Esophagus (tissue), 2 donors: ENCODE measurements at regions not wholly inside any gene's neighbourhood (a gene's known extent, or its start where the extent isn't known, plus 50 kb on each side); places are given as distances from the start of the nearest gene placed in this dataset.

Source experiments
- H3K27ac ChIP-seq, 2 donors: one replicate each; pipeline ENCODE4 v1.5.1; 2013; ENCODE audit warnings: low read depth in 2 of 2, mild to moderate bottlenecking in 2 of 2, inconsistent platforms in 1 of 2, low read length in 1 of 2, moderate library complexity in 1 of 2
- H3K27me3 ChIP-seq, 2 donors: one replicate each; pipeline ENCODE4 v1.6.1; 2013; ENCODE audit warnings: low read length in 2 of 2, control low read depth in 1 of 2, mild to moderate bottlenecking in 1 of 2; ENCODE audit not compliant: insufficient read depth in 2 of 2, control insufficient read depth in 1 of 2
- H3K36me3 ChIP-seq, 2 donors: one replicate each; pipeline ENCODE4 v1.6.1; 2013; ENCODE audit warnings: low read length in 1 of 2; ENCODE audit not compliant: control insufficient read depth in 2 of 2, insufficient read depth in 2 of 2
- H3K4me1 ChIP-seq, 2 donors: one replicate each; pipeline ENCODE4 v1.6.1; 2013; ENCODE audit warnings: low read length in 1 of 2; ENCODE audit not compliant: control insufficient read depth in 2 of 2, insufficient read depth in 2 of 2
- H3K4me3 ChIP-seq, 2 donors: one replicate each; pipeline ENCODE4 v1.5.1; 2013; ENCODE audit warnings: low read length in 2 of 2, mild to moderate bottlenecking in 2 of 2, low read depth in 1 of 2, moderate library complexity in 1 of 2
- H3K9me3 ChIP-seq, 2 donors: one replicate each; pipeline ENCODE4 v1.6.1; 2013; ENCODE audit warnings: mild to moderate bottlenecking in 2 of 2, low read depth in 1 of 2, low read length in 1 of 2, moderate library complexity in 1 of 2; ENCODE audit not compliant: control insufficient read depth in 2 of 2, insufficient read depth in 1 of 2
- WGBS, 2 donors: extraction: QIAGEN DNeasy Blood & Tissue Kit; methylation state at CpG; one replicate each; pipeline ENCODE4 v1.1.7; 2013; 5-methylcytosine and 5-hydroxymethylcytosine counted together
- donor health status: healthy with polysubstance abuse.
- donor health status: Bipolar disorder and iron deficiency.

DNA sequence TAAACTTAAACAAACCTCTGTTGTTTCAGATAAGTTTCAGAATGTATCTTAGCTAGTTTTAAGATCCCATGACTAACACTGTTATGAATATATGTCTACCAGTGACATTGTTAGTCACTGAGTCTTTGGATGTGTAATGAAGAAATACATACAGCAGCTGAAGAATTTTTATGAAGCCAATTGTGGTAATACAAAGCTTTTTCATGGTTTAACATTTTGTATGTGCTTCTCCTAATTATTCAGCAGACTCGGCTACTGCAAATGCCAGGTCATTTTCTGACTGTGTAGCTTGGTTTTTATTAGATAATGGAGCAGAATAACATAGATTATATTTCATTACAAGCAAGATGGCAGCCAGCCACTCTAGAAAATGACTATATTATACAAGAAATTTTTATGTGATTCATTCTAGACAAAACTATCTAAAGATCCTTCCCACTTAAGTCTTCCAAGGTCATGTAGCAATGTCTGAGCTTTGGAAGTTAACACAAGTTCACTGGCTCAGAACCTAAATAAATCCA, 147.8 kb downstream of the TNFSF18 start:
- H3K36me3 ChIP-seq: no peaks in the 10 kb centered on the region
- H3K4me1 ChIP-seq: no peaks in the 10 kb centered on the region
- H3K9me3 ChIP-seq: no peaks in the 10 kb centered on the region
- no peak overlapping the region for H3K27ac ChIP-seq
- WGBS, 2 donors: 63 to 82% methylated on average over 1 of the region's 1 CpG
- H3K27me3 ChIP-seq: peaks cover 0 to 2% of the 10 kb centered on the region in 2 donors
- H3K4me3 ChIP-seq: no peak overlapping the region

DNA sequence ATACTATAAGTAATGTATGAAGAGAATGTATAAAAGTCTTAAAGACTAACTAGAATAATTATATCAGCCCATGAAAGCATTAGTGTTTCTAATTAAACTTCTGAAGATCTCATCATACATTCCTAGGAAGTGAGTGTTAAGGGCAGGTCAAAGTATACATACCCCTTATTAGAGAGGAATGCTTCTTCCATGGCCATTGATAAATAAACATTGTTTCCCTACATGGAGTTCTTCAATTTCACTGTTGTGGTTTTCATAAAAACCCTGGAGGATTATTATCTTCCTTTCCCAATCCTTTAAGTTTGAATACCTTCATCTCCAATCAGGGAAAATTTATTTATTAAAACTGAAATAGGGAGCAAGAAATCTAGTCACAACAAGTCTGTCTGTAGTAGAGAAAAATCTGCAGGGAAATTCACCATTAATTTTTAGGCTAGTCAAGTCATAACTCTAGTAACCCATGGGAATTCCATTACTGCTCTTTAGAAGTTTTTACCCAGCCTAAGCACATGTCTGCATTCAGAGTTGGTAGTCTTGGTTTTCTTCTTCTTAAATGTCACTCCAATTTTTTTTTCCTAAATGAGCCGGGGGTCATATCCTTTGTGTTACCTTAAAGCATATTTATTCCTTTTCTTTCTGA, 147.0 kb downstream of the TNFSF18 start:
- Histone ChIP-seq H3K4me1 (no peaks in the 10 kb centered on the region), H3K9me3 (no peaks in the 10 kb centered on the region), H3K36me3 (no peaks in the 10 kb centered on the region), H3K4me3 (no peak overlapping the region), H3K27ac (no peak overlapping the region), H3K27me3 (peaks cover 0 to 2% of the 10 kb centered on the region in 2 donors)
- 78 to 89% methylated on average over 1 of the region's 1 CpG for WGBS, 2 donors

DNA sequence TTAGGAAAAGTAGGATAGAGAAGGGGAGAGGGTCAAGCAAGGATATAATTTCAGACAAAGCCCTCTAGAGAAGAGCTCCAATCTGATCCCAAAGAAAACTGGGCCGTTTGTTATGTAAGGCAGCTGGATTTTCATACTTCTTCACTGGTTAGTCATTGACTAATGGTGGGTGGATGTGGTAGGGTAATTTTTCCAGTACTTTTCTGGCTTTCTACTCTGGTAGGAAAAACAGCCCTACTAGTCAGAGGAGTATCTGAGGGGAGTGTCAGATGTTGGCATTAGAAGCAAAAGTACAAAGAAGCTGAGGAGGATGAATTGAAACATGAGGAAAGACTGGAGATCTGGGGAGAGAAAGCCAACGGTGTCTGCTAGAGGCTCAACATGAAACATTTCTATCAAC, 145.3 kb downstream of the TNFSF18 start:
- Histone ChIP-seq H3K4me1 (no peaks in the 10 kb centered on the region), H3K27ac (no peak overlapping the region), H3K27me3 (peaks cover 0 to 2% of the 10 kb centered on the region in 2 donors), H3K9me3 (no peaks in the 10 kb centered on the region), H3K4me3 (no peak overlapping the region), H3K36me3 (no peaks in the 10 kb centered on the region)
- WGBS, 2 donors: 74 to 75% methylated on average over 2 of the region's 2 CpGs

DNA sequence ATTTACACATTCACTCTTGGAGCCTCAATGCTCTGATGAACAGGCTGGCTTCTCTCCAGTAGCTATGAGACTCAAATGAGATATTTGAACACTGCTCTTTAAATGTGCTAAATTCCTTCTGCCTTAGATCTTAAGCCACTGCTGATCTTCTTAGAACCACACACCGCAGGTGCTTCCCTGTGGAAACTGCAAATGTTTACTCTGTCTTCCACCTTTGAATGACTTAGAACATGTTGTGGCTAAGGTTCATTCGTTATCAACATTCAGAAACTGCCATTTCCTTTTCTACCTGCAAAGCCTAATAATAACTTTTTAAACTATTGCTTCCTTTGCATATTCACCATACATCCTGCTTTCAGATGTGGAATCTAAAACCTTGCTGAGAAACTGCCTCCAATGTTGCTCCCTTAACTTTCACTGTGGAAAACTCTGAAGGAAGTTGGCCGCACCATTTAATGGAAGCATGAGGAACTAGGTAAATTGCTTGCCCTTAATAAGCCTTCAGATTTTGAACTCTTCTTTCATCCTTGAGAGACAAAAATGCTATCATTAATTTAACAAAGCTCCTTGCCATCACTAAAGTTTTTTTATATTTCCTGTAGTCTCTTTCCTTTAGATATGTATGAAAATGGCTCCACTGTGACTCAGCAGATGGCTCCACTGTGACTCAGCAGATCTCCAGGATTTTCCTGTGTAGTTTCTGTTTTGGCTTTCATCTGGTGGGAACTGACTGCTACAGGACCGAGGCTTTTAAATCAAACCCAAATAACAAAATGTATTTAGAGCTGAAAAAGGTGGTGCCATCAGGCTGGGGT, 143.8 kb downstream of the TNFSF18 start:
- no peaks in the 10 kb centered on the region for H3K36me3 ChIP-seq
- WGBS, 2 donors: 42 to 51% methylated on average over 4 of the region's 4 CpGs
- no peak overlapping the region for H3K27ac ChIP-seq

DNA sequence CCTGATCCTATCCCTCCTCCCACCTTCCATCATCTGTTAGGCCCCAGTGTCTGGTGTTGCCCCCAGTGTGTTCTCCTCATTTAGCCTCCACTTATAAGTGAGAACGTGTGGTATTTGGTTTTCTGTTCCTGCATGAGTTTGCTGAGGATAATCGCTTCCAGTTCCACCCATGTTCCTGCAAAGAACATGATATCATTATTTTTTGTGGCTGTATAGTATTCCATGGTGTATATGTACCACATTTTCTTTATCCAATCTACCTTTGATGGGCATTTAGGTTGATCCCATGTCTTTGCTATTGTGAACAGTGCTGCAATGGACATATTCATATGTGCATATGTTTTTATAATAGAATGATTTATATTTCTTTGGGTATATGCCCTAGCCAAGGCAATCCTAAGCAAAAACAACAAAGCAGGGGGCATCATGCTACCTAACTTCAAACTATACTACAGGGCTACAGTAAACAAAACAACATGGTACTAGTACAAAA, 142.9 kb downstream of the TNFSF18 start:
- whole genome bisulfite sequencing, 2 donors: 88 to 99% methylated on average over 2 of the region's 2 CpGs
- no peaks in the 10 kb centered on the region for H3K36me3 ChIP-seq
- peaks cover 3 to 4% of the 10 kb centered on the region in 2 donors for H3K9me3 ChIP-seq
- no peaks in the 10 kb centered on the region for H3K4me1 ChIP-seq
- H3K27ac ChIP-seq: no peak overlapping the region
- H3K4me3 ChIP-seq: no peak overlapping the region
- H3K27me3 ChIP-seq: peaks cover 0 to 2% of the 10 kb centered on the region in 2 donors

More for the DNA sequence above, 143.8 kb downstream of the TNFSF18 start:
- Histone ChIP-seq H3K27me3 (peaks cover 0 to 2% of the 10 kb centered on the region in 2 donors), H3K9me3 (no peaks in the 10 kb centered on the region), H3K4me3 (no peak overlapping the region), H3K4me1 (no peaks in the 10 kb centered on the region)

DNA sequence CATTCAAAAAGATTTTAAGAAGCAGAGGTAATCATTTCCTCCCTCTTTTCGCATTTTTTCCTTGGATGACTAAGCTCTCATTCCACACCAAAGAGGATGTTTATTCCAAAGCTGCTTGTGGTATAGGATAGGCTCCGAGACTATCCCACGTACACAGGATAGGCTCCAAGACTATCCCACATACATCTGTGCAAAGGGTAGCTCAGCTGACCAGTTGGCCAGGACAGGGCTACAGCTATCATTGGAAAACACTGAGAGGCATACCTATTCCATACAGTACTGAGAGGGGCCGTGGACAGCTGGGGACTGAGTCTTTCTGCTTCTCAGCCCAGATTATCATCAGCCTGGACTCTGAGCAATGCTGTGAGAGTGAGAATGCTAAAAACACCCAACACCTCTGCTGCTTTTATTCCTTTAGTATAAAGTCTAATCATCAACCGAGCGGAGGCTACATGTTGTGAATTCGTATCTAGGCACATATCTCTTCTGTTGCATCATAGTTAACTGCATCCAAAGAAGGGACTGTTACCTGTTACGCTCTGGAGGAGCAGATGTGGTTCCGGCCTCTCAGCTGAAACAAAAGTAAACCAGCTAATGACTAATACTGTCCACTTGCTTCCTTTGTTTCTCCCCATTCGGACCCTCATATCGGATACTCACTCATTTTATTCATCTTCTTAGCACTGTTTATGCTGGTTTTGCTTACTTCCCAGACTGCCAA, 141.0 kb downstream of the TNFSF18 start:
- no peak overlapping the region for H3K27ac ChIP-seq
- H3K9me3 ChIP-seq: peaks cover 4 to 6% of the 10 kb centered on the region in 2 donors
- H3K36me3 ChIP-seq: no peaks in the 10 kb centered on the region
- WGBS, 2 donors: 80 to 82% methylated on average over 11 of the region's 11 CpGs
- H3K27me3 ChIP-seq: peaks cover 0 to 2% of the 10 kb centered on the region in 2 donors
- H3K4me3 ChIP-seq: no peak overlapping the region
- H3K4me1 ChIP-seq: no peaks in the 10 kb centered on the region

DNA sequence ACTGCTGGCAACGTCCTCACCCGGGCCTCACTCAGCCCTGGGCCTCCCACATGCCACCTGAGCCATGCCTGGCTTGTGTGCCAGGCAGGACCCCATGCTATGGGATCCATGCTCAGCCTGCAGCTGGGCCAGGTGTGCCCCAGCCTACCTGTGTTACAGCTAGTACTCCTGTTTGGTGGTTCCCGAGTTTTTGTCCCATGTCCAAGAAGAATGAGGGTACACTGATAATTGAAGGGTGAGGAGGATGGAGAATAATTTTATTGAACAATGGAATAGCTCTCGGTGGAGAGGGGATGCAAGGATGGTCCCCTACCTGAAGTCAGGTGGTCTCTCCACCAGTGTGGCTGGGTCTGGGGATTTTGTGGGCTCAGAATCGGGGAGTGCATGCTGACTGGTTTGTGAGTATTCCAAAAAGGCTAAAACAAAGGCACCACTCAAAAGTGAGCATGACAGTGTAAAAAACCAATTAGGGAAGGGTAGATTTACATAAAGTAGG, 137.9 kb downstream of the TNFSF18 start:
- H3K9me3 ChIP-seq: peaks cover 4 to 6% of the 10 kb centered on the region in 2 donors
- H3K27me3 ChIP-seq: no peaks in the 10 kb centered on the region
- 80 to 85% methylated on average over 5 of the region's 5 CpGs for WGBS, 2 donors
- H3K4me3 ChIP-seq: no peak overlapping the region
- H3K4me1 ChIP-seq: no peaks in the 10 kb centered on the region
- no peak overlapping the region for H3K27ac ChIP-seq
- no peaks in the 10 kb centered on the region for H3K36me3 ChIP-seq

DNA sequence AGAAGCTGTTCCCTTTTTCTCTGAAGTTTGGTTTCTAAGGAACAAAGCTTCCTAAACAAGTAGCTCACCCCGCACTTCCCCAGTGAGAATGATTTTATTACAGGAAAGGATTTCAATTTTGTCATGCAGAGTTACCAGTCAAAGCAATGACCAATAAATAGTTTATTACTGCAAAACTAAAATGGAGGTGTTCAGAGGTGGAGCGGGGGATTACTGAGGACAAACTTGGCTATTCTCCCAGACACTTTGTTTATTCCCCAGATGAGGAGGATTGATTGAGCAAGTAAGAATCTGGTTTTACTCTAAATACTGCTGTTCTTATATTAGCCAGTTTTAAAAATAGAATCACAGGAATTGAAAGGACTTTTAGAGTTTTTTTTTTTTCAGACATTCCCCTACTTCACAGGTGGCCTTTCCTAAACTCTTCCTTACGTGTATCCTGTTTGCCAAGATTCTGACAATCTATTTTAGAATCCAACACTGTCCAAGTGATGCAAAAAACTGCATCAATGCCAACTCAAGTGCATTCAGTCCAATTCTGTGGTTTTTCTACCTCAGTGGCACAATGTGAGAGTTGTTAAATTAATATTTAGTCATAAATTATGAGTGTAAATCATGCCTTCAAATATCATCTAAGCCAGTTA, 136.1 kb downstream of the TNFSF18 start:
- no peaks in the 10 kb centered on the region for H3K36me3 ChIP-seq
- no peaks in the 10 kb centered on the region for H3K27me3 ChIP-seq
- no peak overlapping the region for H3K27ac ChIP-seq
- H3K4me3 ChIP-seq: no peak overlapping the region
- H3K9me3 ChIP-seq: peaks cover 4 to 6% of the 10 kb centered on the region in 2 donors
- no peaks in the 10 kb centered on the region for H3K4me1 ChIP-seq
- WGBS, 2 donors: 26 to 39% methylated on average over 3 of the region's 3 CpGs

DNA sequence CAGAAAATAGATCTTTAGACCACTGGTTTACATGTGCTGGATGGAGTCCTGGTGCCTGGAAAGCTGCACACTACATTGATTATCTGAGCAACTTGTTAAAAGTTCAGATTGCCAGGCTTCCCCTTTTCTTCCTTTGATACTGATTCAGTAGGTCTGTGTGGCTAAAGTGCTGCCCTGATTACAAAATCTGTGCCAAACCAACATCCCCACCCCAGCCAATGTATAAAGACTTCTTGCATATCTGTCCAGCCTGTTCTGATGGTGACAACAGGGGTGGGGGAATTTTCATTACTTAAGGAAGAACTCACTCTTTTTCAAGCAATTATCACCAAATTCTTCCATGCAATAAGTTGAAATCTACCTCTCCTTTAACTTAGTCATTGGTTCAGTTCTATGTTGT, 135.5 kb downstream of the TNFSF18 start:
- no peak overlapping the region for H3K27ac ChIP-seq
- no peaks in the 10 kb centered on the region for H3K36me3 ChIP-seq
- H3K4me3 ChIP-seq: no peak overlapping the region
- peaks cover 4 to 6% of the 10 kb centered on the region in 2 donors for H3K9me3 ChIP-seq
- no peaks in the 10 kb centered on the region for H3K4me1 ChIP-seq
- no peaks in the 10 kb centered on the region for H3K27me3 ChIP-seq
